ENCODE measurements at regions not wholly inside any gene's neighbourhood (a gene's known extent, or its start where the extent isn't known, plus 50 kb on each side); places are given as distances from the start of the nearest gene placed in this dataset.

DNA sequence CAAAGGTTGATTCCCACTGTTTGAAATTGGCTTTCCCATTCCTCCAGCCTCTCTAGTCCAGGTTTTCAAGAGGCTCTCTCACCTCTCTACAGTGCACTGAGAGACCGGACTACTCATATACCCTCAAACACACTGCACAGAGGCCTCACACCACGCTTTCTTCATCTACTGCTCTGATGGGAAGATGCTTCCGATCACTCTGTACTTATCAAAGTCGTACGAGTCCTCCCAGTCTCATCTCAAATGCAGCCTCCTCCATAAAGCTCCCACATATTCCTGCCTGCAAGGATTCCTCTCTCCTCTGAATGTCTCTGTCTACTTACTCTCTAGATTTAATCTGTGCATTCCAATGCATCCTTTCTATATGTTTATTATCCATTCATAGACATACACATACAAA, 164.4 kb downstream of the EFNB2 start:
- no peak overlapping the region for H3K4me3 ChIP-seq (ENCODE audit: extremely low read depth in 1 of 4, insufficient read depth in 2 of 4, low read depth in 3 of 4, low read length in 4 of 4)
- H3K36me3 ChIP-seq (ENCODE audit: control insufficient read depth in 2 of 4, insufficient read depth in 4 of 4, low read length in 3 of 4) = no peaks in the 10 kb centered on the region
- H3K79me2 ChIP-seq (ENCODE audit: control insufficient read depth in 1 of 2, insufficient read depth in 2 of 2, low read length in 2 of 2) = no peaks in the 10 kb centered on the region
- H3K18ac ChIP-seq (ENCODE audit: extremely low read depth, low read length) = no peak overlapping the region
- H4K5ac ChIP-seq (ENCODE audit: insufficient read length, low read depth, low read length) = no peak overlapping the region
- no peak overlapping the region for H2BK5ac ChIP-seq (ENCODE audit: low read depth, low read length)
- no peak overlapping the region for H2AK5ac ChIP-seq (ENCODE audit: low read depth, low read length)
- no peak overlapping the region for H3K14ac ChIP-seq (ENCODE audit: insufficient read length)
- H3K56ac ChIP-seq (replicated peaks; ENCODE audit: insufficient read length, low read depth, low read length) = no peak overlapping the region
- H2BK15ac ChIP-seq (ENCODE audit: low read length) = no peak overlapping the region
- CTCF ChIA-PET (ENCODE audit: partially characterized antibody) = no interaction called here
- no peak overlapping the region for H3K4ac ChIP-seq (replicated peaks; ENCODE audit: insufficient read length, low read depth, low read length)
- no peak overlapping the region for H4K8ac ChIP-seq (ENCODE audit: extremely low read depth, insufficient read depth, low read length)
- no peaks in the 10 kb centered on the region for H3K27me3 ChIP-seq (replicated peaks in 1 of 4; ENCODE audit: control insufficient read depth in 3 of 4, extremely low read depth in 1 of 4, insufficient read depth in 3 of 4, low read length in 3 of 4)
- FAIRE-seq = no peak
- no peak overlapping the region for H2BK120ac ChIP-seq (replicated peaks; ENCODE audit: low read depth, low read length)
- no peak overlapping the region for H2BK12ac ChIP-seq (ENCODE audit: low read depth, low read length)
- peaks cover 0 to 3% (median 0%) of the 10 kb centered on the region in 4 experiments; a peak in 1 of 7 replicates for H3K4me1 ChIP-seq (replicated peaks in 1 of 4; ENCODE audit: control insufficient read depth in 3 of 4, insufficient read depth in 4 of 4, low read length in 3 of 4)
- WGBS, 2 experiments (ENCODE audit: extremely low coverage in 1 of 2, insufficient coverage in 1 of 2, insufficient read length in 1 of 2, insufficient replicate concordance in 2 of 2, low coverage in 1 of 2, low lambda C conversion rate in 2 of 2, missing lambda C conversion rate in 1 of 2) = 96% methylated on average over 5 of the region's 5 CpGs; no CpG with 5 or more reads in 1 of the 2 experiments
- H3K9ac ChIP-seq (replicated peaks in 1 of 4; ENCODE audit: extremely low read depth in 1 of 4, low read depth in 3 of 4, low read length in 3 of 4) = no peak overlapping the region
- no peaks in the 10 kb centered on the region for H3K23me2 ChIP-seq (ENCODE audit: low read depth, low read length)
- POLR2A ChIA-PET (ENCODE audit: partially characterized antibody) = no interaction called here
- H3K27ac ChIP-seq (ENCODE audit: low read depth, low read length) = no peak overlapping the region
- H3K79me1 ChIP-seq (ENCODE audit: low read depth, low read length) = no peaks in the 10 kb centered on the region
- no peak overlapping the region for H2AFZ ChIP-seq (ENCODE audit: low read length)
- no peaks in the 10 kb centered on the region for H3K9me3 ChIP-seq (ENCODE audit: insufficient read depth in 2 of 2, low read depth in 1 of 2, low read length in 1 of 2)
- TF ChIP-seq POU5F1 (IDR thresholded peaks at IDR 0.05; ENCODE audit: low read depth, low read length) (no peak), KDM4A (IDR thresholded peaks at IDR 0.05; ENCODE audit: low read depth, low read length, severe bottlenecking) (no peak), RBBP5 (IDR thresholded peaks at IDR 0.05; ENCODE audit: borderline replicate concordance, low read depth, low read length) (no peak), KDM5A (IDR thresholded peaks at IDR 0.05; ENCODE audit: low read length) (no peak), JUND (IDR thresholded peaks at IDR 0.05; ENCODE audit: low read length) (no peak), ZNF274 (IDR thresholded peaks at IDR 0.05; ENCODE audit: borderline replicate concordance, extremely low read depth, low read length) (no peak)
- DNase-seq (ENCODE audit: low read depth in 1 of 2, low spot score in 2 of 2) = no peak
- no peak overlapping the region for H3K23ac ChIP-seq (ENCODE audit: insufficient read length)
- no peaks in the 10 kb centered on the region for H4K20me1 ChIP-seq (replicated peaks in 1 of 2; ENCODE audit: control insufficient read depth in 1 of 2, insufficient read depth in 2 of 2, low read length in 2 of 2)
- H4K91ac ChIP-seq (replicated peaks; ENCODE audit: insufficient read length, low read length) = no peak overlapping the region
- no peak overlapping the region for H2BK20ac ChIP-seq (ENCODE audit: low read length)
- no peak overlapping the region for H3K4me2 ChIP-seq (ENCODE audit: insufficient read depth in 1 of 2, low read depth in 2 of 2, low read length in 2 of 2)
